ENCODE measurements at regions not wholly inside any gene's neighbourhood (a gene's known extent, or its start where the extent isn't known, plus 50 kb on each side); places are given as distances from the start of the nearest gene placed in this dataset.
"Not testable (repeated sequence)": the region's sequence is repeated elsewhere in the genome, so short reads cannot be mapped to it uniquely, and the experiment has no call there.

DNA sequence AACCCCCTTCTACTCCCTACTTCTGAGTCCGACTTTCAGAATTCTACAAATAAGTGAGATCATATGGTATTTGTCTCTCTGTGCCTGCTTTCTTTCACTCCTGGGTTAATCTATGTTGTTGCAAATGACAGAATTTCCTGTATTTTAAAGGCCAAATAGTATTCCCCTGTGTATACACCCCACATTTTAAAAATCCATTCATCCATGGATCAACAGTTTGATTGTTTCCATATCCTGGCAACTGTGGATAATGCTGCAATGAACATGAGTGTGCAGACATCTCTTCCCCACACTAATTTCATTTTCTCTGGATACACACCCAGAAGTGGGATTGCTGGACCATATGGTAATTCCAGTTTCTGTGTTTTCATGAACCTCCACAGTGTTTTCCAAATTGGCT is 225.8 kb upstream of the TCERG1L start:
- no peaks in the 10 kb centered on the region for H3K4me1 Mint-ChIP-seq (ENCODE audit: low read depth)
- H3K36me3 Mint-ChIP-seq (ENCODE audit: low read depth): no peaks in the 10 kb centered on the region
- H3K27ac Mint-ChIP-seq: no peak overlapping the region
- intact Hi-C loops (cut with micrococcal nuclease): no loop called here
- DNase-seq (ENCODE audit: low spot score): no peak
- no peaks in the 10 kb centered on the region for H3K9me3 Mint-ChIP-seq
- H3K4me3 Mint-ChIP-seq: no peak overlapping the region
- H3K27me3 Mint-ChIP-seq (ENCODE audit: insufficient read depth): peaks cover 2% of the 10 kb centered on the region

DNA sequence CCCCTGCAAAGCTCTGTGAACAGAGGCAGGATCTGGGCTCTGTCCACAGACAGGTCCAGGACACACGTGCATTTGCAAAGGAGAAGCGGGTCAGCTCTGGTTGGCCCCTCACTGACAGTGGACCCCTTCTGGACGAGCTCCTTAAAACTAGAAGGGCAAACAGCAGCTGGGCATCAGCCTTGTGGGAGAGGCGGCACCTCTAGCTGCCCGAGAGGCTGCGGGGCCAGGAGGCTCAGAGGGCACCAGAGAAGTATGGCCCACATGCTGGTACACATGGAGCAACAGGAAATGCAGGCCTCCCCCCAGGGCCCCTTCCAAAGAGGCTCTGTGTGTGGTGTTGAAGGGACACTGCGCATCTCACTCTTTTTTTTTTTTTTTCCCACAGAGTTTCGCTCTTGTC is 233.0 kb upstream of the TCERG1L start:
- no peaks in the 10 kb centered on the region for H3K4me1 Mint-ChIP-seq (ENCODE audit: low read depth)
- H3K27ac Mint-ChIP-seq: no peak overlapping the region
- no peaks in the 10 kb centered on the region for H3K36me3 Mint-ChIP-seq (ENCODE audit: low read depth)
- no peaks in the 10 kb centered on the region for H3K9me3 Mint-ChIP-seq
- H3K4me3 Mint-ChIP-seq: no peak overlapping the region
- H3K27me3 Mint-ChIP-seq (ENCODE audit: insufficient read depth): peaks cover 2% of the 10 kb centered on the region
- intact Hi-C loops (cut with micrococcal nuclease): no loop called here
- no peak for DNase-seq (ENCODE audit: low spot score)

DNA sequence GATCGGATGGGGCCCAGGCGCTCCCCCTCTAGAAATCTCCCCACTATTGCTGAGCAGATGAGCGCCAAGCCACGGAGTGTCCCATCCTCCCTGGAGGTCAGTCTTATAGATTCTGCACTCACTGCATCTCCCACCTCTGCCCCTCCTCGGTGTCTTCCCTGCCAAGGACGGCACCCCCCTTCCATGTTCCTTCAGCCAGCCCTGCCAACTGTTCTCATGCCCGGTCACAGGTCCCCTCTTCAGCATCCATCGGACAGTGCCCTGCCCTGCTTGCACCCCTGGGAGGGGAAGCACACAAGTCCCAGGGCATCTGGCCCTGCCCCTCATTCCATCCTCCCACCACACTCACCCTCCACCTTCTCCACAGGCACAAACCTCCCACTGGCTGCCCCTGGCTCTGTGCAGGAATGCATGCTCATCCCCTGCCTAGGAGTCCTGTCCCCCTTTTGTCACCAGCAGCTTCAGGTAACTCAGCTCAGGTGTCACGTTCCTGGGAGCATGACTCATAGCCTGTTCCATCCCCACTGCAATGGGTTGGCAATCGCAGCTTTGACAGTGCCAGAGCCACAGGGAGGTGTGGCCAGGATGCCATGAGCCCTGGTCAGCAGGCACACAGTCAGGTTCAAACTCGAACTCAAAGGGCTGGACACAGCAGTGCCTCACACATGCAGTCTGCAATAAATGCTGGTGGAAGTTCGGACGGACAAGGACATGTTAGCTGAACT is 234.7 kb upstream of the TCERG1L start:
- H3K4me1 Mint-ChIP-seq (ENCODE audit: low read depth): no peaks in the 10 kb centered on the region
- DNase-seq (ENCODE audit: low spot score): no peak
- H3K27ac Mint-ChIP-seq: no peak overlapping the region
- H3K4me3 Mint-ChIP-seq: no peak overlapping the region
- intact Hi-C loops (cut with micrococcal nuclease): no loop called here
- H3K9me3 Mint-ChIP-seq: no peaks in the 10 kb centered on the region
- no peaks in the 10 kb centered on the region for H3K27me3 Mint-ChIP-seq (ENCODE audit: insufficient read depth)
- no peaks in the 10 kb centered on the region for H3K36me3 Mint-ChIP-seq (ENCODE audit: low read depth)

DNA sequence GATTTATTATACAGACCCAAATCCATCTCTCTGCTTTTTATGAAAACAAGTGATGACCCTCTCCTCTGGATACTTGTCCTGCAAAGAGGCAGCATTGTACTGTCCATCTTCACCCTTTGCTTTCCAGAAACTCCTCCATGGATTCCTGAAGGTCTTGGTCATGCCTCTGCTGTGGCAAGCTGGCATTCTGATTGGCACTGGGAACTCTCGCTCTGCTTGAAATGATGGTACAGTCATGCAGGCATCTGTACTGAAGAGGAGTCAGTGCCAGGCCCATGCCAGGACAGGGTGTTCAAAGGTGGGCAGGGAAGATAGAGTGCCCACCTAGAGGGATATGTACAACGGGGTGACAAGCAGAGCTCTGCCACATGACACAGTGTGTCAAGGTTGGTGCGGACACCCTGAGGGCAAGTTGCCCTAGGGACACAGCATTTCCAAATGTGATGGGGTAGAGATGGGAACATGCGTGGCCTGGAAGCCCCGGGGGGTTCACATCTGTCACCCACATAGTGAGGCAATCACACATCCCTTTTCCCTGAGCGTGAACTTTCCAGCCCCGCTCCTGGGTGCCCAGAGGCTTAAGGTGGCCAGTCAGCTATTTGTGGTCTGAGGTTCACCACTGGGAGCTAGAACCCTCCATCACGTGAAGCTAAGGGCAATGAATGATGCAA is 235.7 kb upstream of the TCERG1L start:
- Mint-ChIP-seq H3K36me3 (ENCODE audit: low read depth) (no peaks in the 10 kb centered on the region), H3K9me3 (no peaks in the 10 kb centered on the region), H3K4me1 (ENCODE audit: low read depth) (no peaks in the 10 kb centered on the region), H3K27ac (no peak overlapping the region), H3K27me3 (ENCODE audit: insufficient read depth) (no peaks in the 10 kb centered on the region), H3K4me3 (no peak overlapping the region)
- intact Hi-C loops (cut with micrococcal nuclease): no loop called here
- no peak for DNase-seq (ENCODE audit: low spot score)

DNA sequence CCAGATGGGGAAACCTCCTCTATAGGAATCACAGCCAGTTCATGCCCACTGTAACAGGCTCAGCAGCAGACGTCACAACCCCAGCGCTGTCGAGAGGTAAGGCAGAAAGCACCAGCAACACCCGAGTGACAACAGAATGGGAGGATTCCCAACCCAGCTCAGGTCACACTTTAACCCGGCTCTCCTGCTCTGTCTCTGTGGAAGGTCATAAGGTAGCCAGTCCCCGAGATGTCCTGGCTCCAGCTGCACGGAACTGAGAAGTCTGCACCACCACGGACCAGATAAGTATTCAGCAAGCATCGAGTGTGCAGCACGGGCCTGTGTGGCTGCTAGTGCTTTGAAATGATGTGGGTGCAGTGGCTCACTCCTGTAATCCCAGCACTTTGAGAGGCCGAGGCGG is 236.7 kb upstream of the TCERG1L start:
- Mint-ChIP-seq H3K27me3 (ENCODE audit: insufficient read depth) (no peaks in the 10 kb centered on the region), H3K4me3 (no peak overlapping the region), H3K27ac (no peak overlapping the region), H3K9me3 (no peaks in the 10 kb centered on the region), H3K4me1 (ENCODE audit: low read depth) (no peaks in the 10 kb centered on the region), H3K36me3 (ENCODE audit: low read depth) (no peaks in the 10 kb centered on the region)
- intact Hi-C loops (cut with micrococcal nuclease): no loop called here
- no peak for DNase-seq (ENCODE audit: low spot score)

DNA sequence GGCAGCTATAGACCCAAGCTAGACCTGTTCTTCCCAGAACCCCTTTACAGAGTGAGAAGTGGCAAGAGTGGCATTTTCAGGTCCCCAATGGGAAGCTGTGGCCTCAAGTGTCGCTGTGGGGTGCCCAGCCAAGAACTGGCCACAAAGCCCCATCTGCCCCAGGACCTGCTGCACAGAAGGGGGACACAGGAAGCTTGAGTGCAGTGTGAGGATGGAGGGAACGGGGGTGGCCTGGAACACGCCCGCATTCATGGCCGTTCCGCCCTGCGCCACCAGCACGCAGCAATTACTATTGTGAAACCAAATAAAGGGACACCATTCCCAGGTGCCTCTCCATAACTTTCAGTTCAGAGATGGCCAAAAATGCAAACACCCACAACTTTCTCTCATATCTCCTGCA is 237.6 kb upstream of the TCERG1L start:
- H3K27me3 Mint-ChIP-seq (ENCODE audit: insufficient read depth): no peaks in the 10 kb centered on the region

DNA sequence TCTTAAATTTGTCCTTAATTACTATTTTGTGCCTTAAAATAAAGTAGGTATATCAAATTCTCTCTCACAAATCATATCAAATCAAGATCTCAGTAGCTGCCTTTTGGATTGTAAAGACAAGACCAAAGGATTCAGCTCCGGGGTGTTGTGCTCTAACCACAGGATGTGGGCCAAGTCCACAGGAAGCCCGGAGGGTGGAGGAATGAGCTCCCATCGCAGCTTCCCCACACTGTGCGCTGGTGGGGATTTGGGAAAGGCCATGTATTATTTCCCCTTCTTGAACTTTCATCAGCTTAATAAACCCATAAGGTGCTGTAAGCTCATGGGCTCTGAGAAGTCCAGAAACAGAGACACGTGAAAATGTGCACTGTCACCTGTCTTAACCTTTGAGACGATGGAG is 241.6 kb upstream of the TCERG1L start:
- Mint-ChIP-seq H3K36me3 (ENCODE audit: low read depth) (no peaks in the 10 kb centered on the region), H3K9me3 (no peaks in the 10 kb centered on the region), H3K4me3 (no peak overlapping the region), H3K4me1 (ENCODE audit: low read depth) (no peaks in the 10 kb centered on the region), H3K27ac (no peak overlapping the region), H3K27me3 (ENCODE audit: insufficient read depth) (no peaks in the 10 kb centered on the region)
- DNase-seq (ENCODE audit: low spot score): no peak
- intact Hi-C loops (cut with micrococcal nuclease): no loop called here

More for the DNA sequence above, 237.6 kb upstream of the TCERG1L start:
- Mint-ChIP-seq H3K27ac (no peak overlapping the region), H3K9me3 (no peaks in the 10 kb centered on the region), H3K4me3 (no peak overlapping the region), H3K36me3 (ENCODE audit: low read depth) (no peaks in the 10 kb centered on the region), H3K4me1 (ENCODE audit: low read depth) (no peaks in the 10 kb centered on the region)
- intact Hi-C loops (cut with micrococcal nuclease): no loop called here
- no peak for DNase-seq (ENCODE audit: low spot score)

DNA sequence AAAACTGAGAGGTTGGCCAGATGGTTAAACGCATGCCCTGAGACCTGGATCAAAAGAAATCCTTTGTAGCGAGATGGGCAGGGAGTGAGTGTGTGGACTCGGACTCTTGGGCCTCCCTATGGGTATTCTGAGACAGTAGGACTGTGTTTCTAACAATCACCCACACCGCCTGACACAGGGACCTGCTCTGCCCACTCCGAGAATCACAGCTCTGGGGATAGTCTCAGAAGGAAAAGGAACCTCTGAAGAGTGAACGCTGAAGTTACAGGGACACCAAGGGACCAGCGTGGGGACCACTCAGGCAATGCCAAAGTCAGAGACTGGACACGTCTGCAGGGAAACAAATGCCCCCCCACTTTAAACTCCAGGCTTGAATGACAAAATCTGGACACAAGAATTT is 242.1 kb upstream of the TCERG1L start:
- H3K4me3 Mint-ChIP-seq: no peak overlapping the region
- no peak overlapping the region for H3K27ac Mint-ChIP-seq
- no peaks in the 10 kb centered on the region for H3K4me1 Mint-ChIP-seq (ENCODE audit: low read depth)
- intact Hi-C loops (cut with micrococcal nuclease): no loop called here
- no peaks in the 10 kb centered on the region for H3K36me3 Mint-ChIP-seq (ENCODE audit: low read depth)
- DNase-seq (ENCODE audit: low spot score): no peak
- no peaks in the 10 kb centered on the region for H3K27me3 Mint-ChIP-seq (ENCODE audit: insufficient read depth)
- H3K9me3 Mint-ChIP-seq: no peaks in the 10 kb centered on the region

DNA sequence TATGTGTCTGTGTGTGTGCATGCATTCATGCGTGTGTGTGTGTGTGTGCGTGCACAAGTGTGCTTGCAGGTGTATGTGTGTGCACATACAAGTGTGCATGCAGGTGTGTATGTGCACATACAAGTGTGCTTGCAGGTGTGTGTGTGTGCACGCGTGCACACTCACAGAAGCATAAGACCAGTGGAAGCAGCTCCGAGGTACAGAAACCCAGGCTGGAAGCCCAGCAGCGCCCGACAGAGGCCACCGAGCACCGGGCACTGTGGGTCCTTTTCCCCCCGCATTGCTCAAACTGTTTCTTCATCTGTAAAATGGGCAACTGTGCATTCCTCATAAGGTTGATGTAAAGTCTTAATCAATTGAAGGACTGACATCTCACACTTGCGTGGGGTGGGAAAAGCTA is 243.3 kb upstream of the TCERG1L start:
- no peaks in the 10 kb centered on the region for H3K4me1 Mint-ChIP-seq (ENCODE audit: low read depth)
- DNase-seq (ENCODE audit: low spot score): no peak
- H3K27ac Mint-ChIP-seq: no peak overlapping the region
- H3K4me3 Mint-ChIP-seq: no peak overlapping the region
- no peaks in the 10 kb centered on the region for H3K36me3 Mint-ChIP-seq (ENCODE audit: low read depth)
- no peaks in the 10 kb centered on the region for H3K27me3 Mint-ChIP-seq (ENCODE audit: insufficient read depth)
- intact Hi-C loops (cut with micrococcal nuclease): no loop called here
- H3K9me3 Mint-ChIP-seq: no peaks in the 10 kb centered on the region

DNA sequence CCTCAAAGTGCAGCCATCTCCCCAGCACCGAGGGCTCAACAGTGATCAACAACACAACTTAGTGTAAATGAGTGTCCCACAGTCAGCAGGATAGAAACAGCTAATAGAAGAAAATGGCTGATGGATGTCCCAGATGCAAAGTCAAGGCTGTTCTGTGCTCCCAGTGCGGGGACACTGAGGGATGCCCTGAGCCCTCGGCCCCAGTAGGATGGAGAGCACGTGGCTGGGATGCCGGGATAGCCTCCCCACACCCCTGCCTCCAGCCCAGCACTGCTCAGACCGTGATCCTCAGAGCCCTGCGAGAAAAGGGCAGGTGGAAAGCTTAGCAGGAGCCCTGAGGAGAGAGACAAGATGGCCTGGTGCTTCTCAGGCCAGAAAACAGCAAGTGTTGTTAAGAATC is 243.9 kb upstream of the TCERG1L start:
- intact Hi-C loops (cut with micrococcal nuclease): no loop called here
- no peaks in the 10 kb centered on the region for H3K27me3 Mint-ChIP-seq (ENCODE audit: insufficient read depth)
- no peaks in the 10 kb centered on the region for H3K36me3 Mint-ChIP-seq (ENCODE audit: low read depth)
- no peaks in the 10 kb centered on the region for H3K9me3 Mint-ChIP-seq
- no peak for DNase-seq (ENCODE audit: low spot score)
- H3K4me1 Mint-ChIP-seq (ENCODE audit: low read depth): no peaks in the 10 kb centered on the region
- no peak overlapping the region for H3K4me3 Mint-ChIP-seq
- H3K27ac Mint-ChIP-seq: no peak overlapping the region

DNA sequence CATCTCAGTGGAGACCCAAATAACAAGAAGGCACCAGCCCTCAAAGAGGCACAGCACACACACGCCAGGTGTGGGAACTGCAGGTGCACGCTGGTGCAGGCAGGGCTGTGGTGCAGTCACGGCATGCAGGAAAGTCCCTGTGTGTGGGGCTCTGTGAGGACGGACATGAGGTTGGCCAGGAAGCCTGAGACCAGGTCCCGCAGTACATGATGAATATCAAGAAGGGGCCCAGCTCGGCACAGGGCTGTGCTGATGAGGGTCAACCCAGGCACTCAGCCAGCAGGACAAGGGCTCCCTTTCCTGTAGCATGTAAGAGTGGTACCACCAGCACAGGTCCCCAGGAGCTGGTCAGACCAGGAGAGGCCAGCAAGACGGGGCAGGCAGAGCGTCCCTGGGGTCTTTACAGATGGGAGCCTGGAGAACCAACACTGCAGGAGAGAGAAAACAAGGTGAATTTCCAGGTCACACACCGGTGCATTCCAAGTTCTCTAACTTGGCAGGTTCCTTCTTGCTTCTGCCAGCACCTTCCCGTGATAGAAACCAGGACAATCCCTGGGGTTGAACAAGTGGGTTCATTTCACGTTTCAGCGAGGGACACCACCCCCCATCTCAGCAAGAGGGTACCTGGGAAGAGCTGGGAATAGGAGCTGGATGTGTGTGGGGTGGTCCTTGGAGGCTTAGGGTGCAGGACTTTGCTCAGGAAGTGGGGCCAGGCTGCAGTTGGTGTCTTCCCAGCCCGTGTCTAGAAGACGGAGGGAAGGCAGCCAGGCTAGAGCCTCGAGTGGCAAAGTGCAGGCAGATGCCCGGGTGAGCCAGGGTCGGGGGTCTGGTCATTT is 244.8 kb upstream of the TCERG1L start:
- DNase-seq (ENCODE audit: low spot score): no peak
- no peaks in the 10 kb centered on the region for H3K27me3 Mint-ChIP-seq (ENCODE audit: insufficient read depth)
- no peaks in the 10 kb centered on the region for H3K4me1 Mint-ChIP-seq (ENCODE audit: low read depth)
- no peaks in the 10 kb centered on the region for H3K36me3 Mint-ChIP-seq (ENCODE audit: low read depth)
- H3K27ac Mint-ChIP-seq: no peak overlapping the region
- intact Hi-C loops (cut with micrococcal nuclease): no loop called here
- no peak overlapping the region for H3K4me3 Mint-ChIP-seq
- no peaks in the 10 kb centered on the region for H3K9me3 Mint-ChIP-seq

DNA sequence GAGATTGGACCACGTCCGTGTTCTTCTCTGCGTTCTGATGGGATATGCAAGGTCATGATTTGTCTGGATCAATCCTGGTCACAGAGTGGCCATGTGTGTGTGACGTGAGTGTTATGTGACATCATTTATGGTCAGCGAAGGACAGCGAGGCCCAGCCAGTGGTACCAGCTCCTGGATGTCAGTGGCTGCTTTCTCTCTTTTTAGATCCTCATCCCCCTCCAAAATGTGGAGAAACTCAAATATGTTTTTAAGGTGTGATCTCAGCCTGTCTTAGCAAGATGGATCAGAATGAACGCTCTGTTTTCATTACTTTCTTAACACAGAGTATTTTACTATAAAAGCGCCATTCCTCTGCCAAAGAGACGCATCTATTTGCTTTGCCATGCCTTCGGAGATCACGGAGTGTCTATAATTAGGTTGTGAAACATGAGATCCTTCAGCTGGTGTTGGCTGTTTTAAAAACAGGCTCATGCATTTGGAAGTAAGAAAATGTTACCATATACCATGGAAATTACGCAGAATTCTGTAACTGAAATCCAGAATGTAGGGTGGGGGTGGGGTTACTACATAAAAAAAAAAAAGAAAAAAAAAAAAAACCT is 245.5 kb upstream of the TCERG1L start:
- no peak for DNase-seq (ENCODE audit: low spot score)
- intact Hi-C loops (cut with micrococcal nuclease): no loop called here
- no peaks in the 10 kb centered on the region for H3K36me3 Mint-ChIP-seq (ENCODE audit: low read depth)

DNA sequence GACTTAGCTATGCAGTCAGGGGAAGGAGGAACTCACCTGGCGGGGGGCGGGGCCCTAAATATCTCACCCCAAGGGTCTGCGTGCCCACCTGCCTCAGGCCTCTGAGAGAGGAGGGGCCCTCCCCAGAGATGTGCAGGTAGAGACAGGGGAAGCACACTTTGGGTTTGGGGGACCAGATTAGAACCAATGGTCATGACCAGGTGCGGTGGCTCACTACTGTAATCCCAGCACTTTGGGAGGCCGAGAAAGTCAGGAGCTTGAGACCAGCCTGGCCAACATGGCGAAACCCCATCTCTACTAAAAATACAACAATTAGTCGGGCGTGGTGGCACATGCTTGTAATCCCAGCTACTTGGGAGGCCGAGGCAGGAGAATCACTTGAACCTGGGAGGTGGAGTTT is 246.4 kb upstream of the TCERG1L start:
- H3K36me3 Mint-ChIP-seq (ENCODE audit: low read depth); H3K9me3 Mint-ChIP-seq; intact Hi-C loops (cut with micrococcal nuclease); H3K27ac Mint-ChIP-seq; H3K4me3 Mint-ChIP-seq; DNase-seq (ENCODE audit: low spot score); H3K27me3 Mint-ChIP-seq (ENCODE audit: insufficient read depth); H3K4me1 Mint-ChIP-seq (ENCODE audit: low read depth): not testable (repeated sequence)

More for the DNA sequence above, 245.5 kb upstream of the TCERG1L start:
- Mint-ChIP-seq H3K9me3 (no peaks in the 10 kb centered on the region), H3K4me1 (ENCODE audit: low read depth) (no peaks in the 10 kb centered on the region), H3K27me3 (ENCODE audit: insufficient read depth) (no peaks in the 10 kb centered on the region), H3K27ac (no peak overlapping the region), H3K4me3 (no peak overlapping the region)
